HCT116 (cell line): ENCODE measurements at regions not wholly inside any gene's neighbourhood (a gene's known extent, or its start where the extent isn't known, plus 50 kb on each side); places are given as distances from the start of the nearest gene placed in this dataset.

Experiments
- ATAC-seq: fragments of 200-7000 bp; cut with Tn5 transposase; 2 replicates; pipeline ENCODE4 v1.9.1; 2020; ENCODE audit warnings: mild to moderate bottlenecking, moderate library complexity
- BruUV-seq: library from RNA; stranded (reverse); fragments of 400-500 nt; replicated peaks from 2 replicates; lab custom pipeline; 2021; lab: Mats Ljungman, UMichigan
- CTCF ChIA-PET: fragments of 300-600 bp; sonication (Branson Sonifier 250); formaldehyde crosslinking; loops from one replicate; lab custom pipeline; 2021; ENCODE audit warnings: antibody characterized with exemption; lab: Charles Lee
- POLR2A ChIA-PET: fragments of 300-600, 350-600 bp; sonication (Branson Sonifier 250); formaldehyde crosslinking; loops from one replicate; lab custom pipeline; 2021; ENCODE audit warnings: antibody characterized with exemption; lab: Charles Lee
- RAD21 ChIA-PET, 2 experiments: fragments of 300-600 bp; sonication (Branson Sonifier 250); formaldehyde crosslinking; loops; one replicate each; lab custom pipeline; 2023; ENCODE audit warnings: low total read pairs in 2 of 2; ENCODE audit not compliant: uncharacterized antibody in 2 of 2, unreplicated experiment in 2 of 2, low non-redundant PET in 1 of 2; lab: Charles Lee
- DNase-seq: peaks from one replicate; pipeline ENCODE4 v3.0.0-alpha.2; 2010; ENCODE audit warnings: low read depth, low spot score
- H2AFZ ChIP-seq: fragments of 200-600 bp; shearing (Covaris generic), sonication (generic); 2 replicates; pipeline ENCODE4 v1.6.1; 2017; ENCODE audit warnings: low read depth, mixed run types, mixed read lengths, antibody characterized with exemption, low read length; ENCODE audit not compliant: poor library complexity, severe bottlenecking
- H3K27ac ChIP-seq: 2 replicates; pipeline ENCODE4 v1.5.1; 2012; ENCODE audit warnings: low read depth, low read length
- H3K27me3 ChIP-seq: fragments of 200-600 bp; sonication (generic); 2 replicates; pipeline ENCODE4 v1.6.1; 2016; ENCODE audit warnings: mixed run types, low read length, mixed read lengths; ENCODE audit not compliant: insufficient read depth
- H3K36me3 ChIP-seq, 2 experiments: fragments of 200-500 bp in 1 of 2; fragments of 200-600 bp in 1 of 2; sonication (Bioruptor generic) in 1 of 2; sonication (generic) in 1 of 2; 2 replicates each; pipeline versions ENCODE4 v1.5.1 to v1.6.1; 2014 to 2016; ENCODE audit warnings: low read length in 2 of 2, inconsistent platforms in 1 of 2, mixed read lengths in 1 of 2, mixed run types in 1 of 2; ENCODE audit not compliant: insufficient read depth in 2 of 2, control insufficient read depth in 1 of 2
- H3K4me1 ChIP-seq, 2 experiments: fragments of 200-600 bp in 1 of 2; sonication (generic) in 1 of 2; 2 replicates each; pipeline versions ENCODE4 v1.5.1 to v1.6.1; 2012 to 2017; ENCODE audit warnings: low read length in 2 of 2, inconsistent platforms in 1 of 2, mild to moderate bottlenecking in 1 of 2, mixed read lengths in 1 of 2, mixed run types in 1 of 2, moderate library complexity in 1 of 2; ENCODE audit not compliant: insufficient read depth in 2 of 2, control insufficient read depth in 1 of 2
- H3K4me2 ChIP-seq: fragments of 200-600 bp; sonication (generic); 2 replicates; pipeline ENCODE4 v1.6.1; 2017; ENCODE audit warnings: mixed run types, low read length, mixed read lengths
- H3K4me3 ChIP-seq, 2 experiments: fragments of 200-600 bp in 1 of 2; sonication (generic) in 1 of 2; replicated peaks in 1 of 2; 2 replicates each; pipeline ENCODE4 v1.5.1; 2011 to 2016; ENCODE audit warnings: low read length in 2 of 2, control low read depth in 1 of 2, low read depth in 1 of 2, mild to moderate bottlenecking in 1 of 2, mixed read lengths in 1 of 2, mixed run types in 1 of 2
- H3K79me2 ChIP-seq: fragments of 200-600 bp; sonication (generic); 2 replicates; pipeline ENCODE4 v1.6.1; 2017; ENCODE audit warnings: mild to moderate bottlenecking, mixed run types, low read length, moderate library complexity, mixed read lengths; ENCODE audit not compliant: insufficient read depth
- H3K9ac ChIP-seq: fragments of 200-600 bp; sonication (generic); 2 replicates; pipeline ENCODE4 v1.6.1; 2016; ENCODE audit warnings: low read length, mixed read lengths
- H3K9me2 ChIP-seq: fragments of 200-600 bp; sonication (generic), shearing (Covaris generic); 2 replicates; pipeline ENCODE4 v1.6.1; 2017; ENCODE audit warnings: mixed run types, mild to moderate bottlenecking, moderate library complexity; ENCODE audit not compliant: insufficient read depth
- H3K9me3 ChIP-seq, 2 experiments: fragments of 200-500 bp in 1 of 2; fragments of 200-600 bp in 1 of 2; sonication (Bioruptor generic) in 1 of 2; sonication (generic) in 1 of 2; 2 replicates each; pipeline ENCODE4 v1.6.1; 2014 to 2017; ENCODE audit warnings: low read length in 2 of 2, mixed read lengths in 2 of 2, inconsistent platforms in 1 of 2, low read depth in 1 of 2, mild to moderate bottlenecking in 1 of 2, mixed run types in 1 of 2, moderate library complexity in 1 of 2; ENCODE audit not compliant: control insufficient read depth in 1 of 2, insufficient read depth in 1 of 2
- H4K20me1 ChIP-seq: fragments of 200-600 bp; sonication (generic), shearing (Covaris generic); 2 replicates; pipeline ENCODE4 v1.6.1; 2017; ENCODE audit warnings: mixed run types, mild to moderate bottlenecking, moderate library complexity; ENCODE audit not compliant: insufficient read depth
- CEBPB ChIP-seq: IDR thresholded peaks from 2 replicates; pipeline ENCODE4 v1.6.1; 2012; ENCODE audit warnings: low read depth
- EGR1 ChIP-seq: IDR thresholded peaks from 2 replicates; pipeline ENCODE4 v1.6.1; 2012; ENCODE audit warnings: low read depth
- ELF1 ChIP-seq: IDR thresholded peaks from 2 replicates; pipeline ENCODE4 v1.6.1; 2012; ENCODE audit warnings: low read depth, borderline replicate concordance
- EZH2 ChIP-seq: fragments of 200-600 bp; sonication (generic); IDR thresholded peaks from 2 replicates; pipeline ENCODE4 v1.6.1; 2017; ENCODE audit warnings: antibody characterized with exemption, mixed run types
- EZH2phosphoT487 ChIP-seq: fragments of 200-600 bp; IDR thresholded peaks from 2 replicates; pipeline ENCODE4 v1.6.1; 2018; ENCODE audit warnings: antibody characterized with exemption, borderline replicate concordance
- RAD21 ChIP-seq: IDR thresholded peaks from 2 replicates; pipeline ENCODE4 v1.6.1; 2012; ENCODE audit warnings: low read depth, mild to moderate bottlenecking
- SIN3A ChIP-seq: IDR thresholded peaks from 2 replicates; pipeline ENCODE4 v1.6.1; 2012; ENCODE audit warnings: low read depth
- SP1 ChIP-seq: IDR thresholded peaks from 2 replicates; pipeline ENCODE4 v1.6.1; 2012; ENCODE audit warnings: low read depth
- TCF7L2 ChIP-seq: IDR thresholded peaks from 2 replicates; pipeline ENCODE4 v1.7.0; 2011; ENCODE audit warnings: borderline replicate concordance, inconsistent platforms; ENCODE audit not compliant: insufficient read depth, insufficient read length; ENCODE audit errors: extremely low read depth
- YY1 ChIP-seq: IDR thresholded peaks from 2 replicates; pipeline ENCODE4 v1.6.1; 2011; ENCODE audit warnings: low read length, low read depth, moderate library complexity, mild to moderate bottlenecking; ENCODE audit not compliant: insufficient replicate concordance; ENCODE audit errors: extremely low read depth
- intact Hi-C: fragments of 100-400 bp; cut with micrococcal nuclease; formaldehyde crosslinking; loops from 2 replicates; pipeline ENCODE4 v1.10.0; 2022
- TF ChIP-seq, protein P1 (sequence below): IDR thresholded peaks from 2 replicates; pipeline ENCODE4 v1.6.1; 2012
- TF ChIP-seq, protein P2 (sequence below), 3 experiments: fragments of 200-600 bp in 1 of 3; sonication (generic) in 1 of 3; IDR thresholded peaks in 2 of 3; conservative IDR thresholded peaks in 1 of 3; 2 replicates each; pipeline ENCODE4 v1.5.1; 2012 to 2017; ENCODE audit warnings: low read depth in 2 of 3, low read length in 2 of 3, antibody characterized with exemption in 1 of 3, borderline replicate concordance in 1 of 3, control low read depth in 1 of 3, mild to moderate bottlenecking in 1 of 3, mixed read lengths in 1 of 3, mixed run types in 1 of 3, moderate library complexity in 1 of 3; ENCODE audit not compliant: insufficient read depth in 1 of 3
- TF ChIP-seq, protein P3 (sequence below): IDR thresholded peaks from 2 replicates; pipeline ENCODE4 v1.6.1; 2012

- no peak for DNase-seq
- ChIA-PET POLR2A (no interaction called here), RAD21 (no interaction called here), CTCF (no interaction called here)
- Histone ChIP-seq H2AFZ (no peak overlapping the region), H3K9ac (no peak overlapping the region), H4K20me1 (no peaks in the 10 kb centered on the region), H3K4me2 (no peak overlapping the region), H3K79me2 (no peaks in the 10 kb centered on the region), H3K9me2 (no peaks in the 10 kb centered on the region), H3K4me3 (no peak overlapping the region), H3K9me3 (no peaks in the 10 kb centered on the region), H3K27ac (no peak overlapping the region), H3K36me3 (no peaks in the 10 kb centered on the region), H3K27me3 (peaks cover 4% of the 10 kb centered on the region; the same call in 1 of the 2 replicates), H3K4me1 (no peaks in the 10 kb centered on the region)
- no peak for TF ChIP-seq RAD21
- no peak for TF ChIP-seq SP1
- TF ChIP-seq, protein P1, sequence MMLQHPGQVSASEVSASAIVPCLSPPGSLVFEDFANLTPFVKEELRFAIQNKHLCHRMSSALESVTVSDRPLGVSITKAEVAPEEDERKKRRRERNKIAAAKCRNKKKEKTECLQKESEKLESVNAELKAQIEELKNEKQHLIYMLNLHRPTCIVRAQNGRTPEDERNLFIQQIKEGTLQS, result no peak
- TF ChIP-seq CEBPB, result no peak
- TF ChIP-seq, protein P2, sequence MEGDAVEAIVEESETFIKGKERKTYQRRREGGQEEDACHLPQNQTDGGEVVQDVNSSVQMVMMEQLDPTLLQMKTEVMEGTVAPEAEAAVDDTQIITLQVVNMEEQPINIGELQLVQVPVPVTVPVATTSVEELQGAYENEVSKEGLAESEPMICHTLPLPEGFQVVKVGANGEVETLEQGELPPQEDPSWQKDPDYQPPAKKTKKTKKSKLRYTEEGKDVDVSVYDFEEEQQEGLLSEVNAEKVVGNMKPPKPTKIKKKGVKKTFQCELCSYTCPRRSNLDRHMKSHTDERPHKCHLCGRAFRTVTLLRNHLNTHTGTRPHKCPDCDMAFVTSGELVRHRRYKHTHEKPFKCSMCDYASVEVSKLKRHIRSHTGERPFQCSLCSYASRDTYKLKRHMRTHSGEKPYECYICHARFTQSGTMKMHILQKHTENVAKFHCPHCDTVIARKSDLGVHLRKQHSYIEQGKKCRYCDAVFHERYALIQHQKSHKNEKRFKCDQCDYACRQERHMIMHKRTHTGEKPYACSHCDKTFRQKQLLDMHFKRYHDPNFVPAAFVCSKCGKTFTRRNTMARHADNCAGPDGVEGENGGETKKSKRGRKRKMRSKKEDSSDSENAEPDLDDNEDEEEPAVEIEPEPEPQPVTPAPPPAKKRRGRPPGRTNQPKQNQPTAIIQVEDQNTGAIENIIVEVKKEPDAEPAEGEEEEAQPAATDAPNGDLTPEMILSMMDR (IDR thresholded peaks at IDR 0.05 in 2 of 3, conservative IDR thresholded peaks at IDR 0.05 in 1 of 3; ENCODE audit: borderline replicate concordance in 1 of 3, insufficient read depth in 1 of 3, low read depth in 2 of 3, low read length in 2 of 3), result no peak
- TF ChIP-seq TCF7L2, result no peak
- no peak for TF ChIP-seq ELF1
- TF ChIP-seq EZH2phosphoT487, result no peak
- TF ChIP-seq YY1, result no peak
- no peak for TF ChIP-seq SIN3A
- TF ChIP-seq EZH2, result no peak
- no peak for TF ChIP-seq EGR1
- TF ChIP-seq, protein P3, sequence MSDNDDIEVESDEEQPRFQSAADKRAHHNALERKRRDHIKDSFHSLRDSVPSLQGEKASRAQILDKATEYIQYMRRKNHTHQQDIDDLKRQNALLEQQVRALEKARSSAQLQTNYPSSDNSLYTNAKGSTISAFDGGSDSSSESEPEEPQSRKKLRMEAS, result no peak
- intact Hi-C loops, result no loop called here
- BruUV-seq, result no TSS peak
- no peak for ATAC-seq
Observed at GRCh38 chr20:48064929-48065328, 279.6 kb upstream of the SULF2 start.
